ENCODE measurements at regions not wholly inside any gene's neighbourhood (a gene's known extent, or its start where the extent isn't known, plus 50 kb on each side); places are given as distances from the start of the nearest gene placed in this dataset.

DNA sequence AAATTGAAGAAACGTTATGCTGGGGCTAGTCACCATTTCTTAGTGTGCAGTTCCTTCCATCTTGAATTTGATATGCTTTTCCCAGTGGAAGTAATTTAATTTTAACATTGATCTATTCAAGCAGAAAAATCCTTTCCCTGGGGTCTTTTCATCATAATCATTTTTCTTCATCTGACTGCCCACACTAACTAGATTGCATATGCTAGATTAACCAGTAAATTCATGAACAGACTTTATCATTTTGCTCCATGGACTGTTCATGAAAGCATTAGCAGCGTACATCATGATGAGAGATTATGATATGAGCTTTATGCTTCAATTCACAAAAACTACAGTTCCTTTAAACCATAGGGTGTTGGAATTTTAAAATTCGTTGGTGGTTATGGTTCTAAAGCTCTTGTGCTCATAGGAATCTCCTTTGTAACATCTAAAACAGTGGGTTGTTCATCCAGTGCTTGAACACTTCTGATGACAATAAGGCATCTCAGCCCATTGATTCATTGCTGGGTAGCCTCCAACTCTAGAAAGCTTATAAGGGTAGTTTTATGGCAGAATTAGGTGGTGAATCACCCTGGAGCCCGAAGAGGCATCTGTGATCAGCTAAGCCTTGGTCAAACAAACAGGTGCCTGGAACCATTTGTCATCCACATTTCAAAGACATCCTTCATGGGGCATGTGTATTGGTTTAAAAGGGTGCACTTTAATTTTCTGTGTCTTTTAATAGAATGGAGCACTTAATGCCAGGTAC, 77.2 kb upstream of the NDUFV2 start:
- Histone ChIP-seq H3K9me3 (ENCODE audit: low read length) (no peaks in the 10 kb centered on the region), H3K36me3 (ENCODE audit: insufficient read depth, low read length) (no peaks in the 10 kb centered on the region), H3K79me2 (ENCODE audit: insufficient read depth, low read depth, low read length) (no peaks in the 10 kb centered on the region), H3K4me1 (ENCODE audit: insufficient read depth, low read length, poor library complexity, severe bottlenecking) (no peaks in the 10 kb centered on the region), H4K20me1 (ENCODE audit: insufficient read depth, low read length) (no peaks in the 10 kb centered on the region), H2AFZ (ENCODE audit: low read length) (no peak overlapping the region), H3K4me2 (ENCODE audit: low read length) (no peak overlapping the region), H3K4me3 (ENCODE audit: low read depth, low read length, poor library complexity, severe bottlenecking) (no peak overlapping the region), H3K27ac (ENCODE audit: low read depth, low read length, poor library complexity, severe bottlenecking) (no peak overlapping the region), H3K9me2 (ENCODE audit: insufficient read depth, low read length) (no peaks in the 10 kb centered on the region)
- DNase-seq (ENCODE audit: low spot score), result no peak
- no peak for TF ChIP-seq EZH2phosphoT487 (IDR thresholded peaks at IDR 0.05; ENCODE audit: borderline replicate concordance, low read depth, low read length)
- TF ChIP-seq, protein P1, sequence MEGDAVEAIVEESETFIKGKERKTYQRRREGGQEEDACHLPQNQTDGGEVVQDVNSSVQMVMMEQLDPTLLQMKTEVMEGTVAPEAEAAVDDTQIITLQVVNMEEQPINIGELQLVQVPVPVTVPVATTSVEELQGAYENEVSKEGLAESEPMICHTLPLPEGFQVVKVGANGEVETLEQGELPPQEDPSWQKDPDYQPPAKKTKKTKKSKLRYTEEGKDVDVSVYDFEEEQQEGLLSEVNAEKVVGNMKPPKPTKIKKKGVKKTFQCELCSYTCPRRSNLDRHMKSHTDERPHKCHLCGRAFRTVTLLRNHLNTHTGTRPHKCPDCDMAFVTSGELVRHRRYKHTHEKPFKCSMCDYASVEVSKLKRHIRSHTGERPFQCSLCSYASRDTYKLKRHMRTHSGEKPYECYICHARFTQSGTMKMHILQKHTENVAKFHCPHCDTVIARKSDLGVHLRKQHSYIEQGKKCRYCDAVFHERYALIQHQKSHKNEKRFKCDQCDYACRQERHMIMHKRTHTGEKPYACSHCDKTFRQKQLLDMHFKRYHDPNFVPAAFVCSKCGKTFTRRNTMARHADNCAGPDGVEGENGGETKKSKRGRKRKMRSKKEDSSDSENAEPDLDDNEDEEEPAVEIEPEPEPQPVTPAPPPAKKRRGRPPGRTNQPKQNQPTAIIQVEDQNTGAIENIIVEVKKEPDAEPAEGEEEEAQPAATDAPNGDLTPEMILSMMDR (conservative IDR thresholded peaks at IDR 0.05; ENCODE audit: low read length), result no peak
- ChIA-PET CTCF (ENCODE audit: unreplicated experiment) (no interaction called here), POLR2A (interaction anchor here (0.8 to 1.7 kb wide), 4 partner anchors 9 to 773 kb away, joined by 3 to 7 read pairs (median 4); no protein-coding TSS in a partner anchor)
- BruUV-seq (replicated peaks), result no TSS peak
- intact Hi-C loops (cut with micrococcal nuclease; ENCODE audit: unreplicated experiment), result no loop called here

DNA sequence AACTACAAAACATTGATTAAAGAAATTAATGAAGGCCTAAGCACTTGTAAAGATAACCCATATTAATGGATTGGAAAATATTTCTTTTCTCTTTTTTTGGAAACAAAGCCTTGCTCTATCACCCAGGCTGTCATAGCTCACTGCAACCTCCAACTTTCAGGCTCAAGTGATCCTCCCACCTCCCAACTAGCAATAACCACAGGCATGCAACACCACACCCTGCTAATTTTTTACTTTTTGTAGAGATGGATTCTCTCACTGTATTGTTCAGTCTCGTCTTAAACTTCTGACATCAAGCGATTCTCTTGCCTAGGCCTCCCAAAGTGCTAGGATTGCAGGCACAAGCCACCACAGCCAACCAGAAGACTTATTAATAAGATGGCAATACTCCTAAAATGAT, 73.4 kb upstream of the NDUFV2 start:
- no peaks in the 10 kb centered on the region for H3K4me1 ChIP-seq (ENCODE audit: insufficient read depth, low read length, poor library complexity, severe bottlenecking)
- POLR2A ChIA-PET, result no interaction called here
- no peak overlapping the region for H3K27ac ChIP-seq (ENCODE audit: low read depth, low read length, poor library complexity, severe bottlenecking)
- H3K9me3 ChIP-seq (ENCODE audit: low read length), result no peaks in the 10 kb centered on the region
- BruUV-seq (replicated peaks), result no TSS peak
- no peak overlapping the region for H2AFZ ChIP-seq (ENCODE audit: low read length)
- no peaks in the 10 kb centered on the region for H3K79me2 ChIP-seq (ENCODE audit: insufficient read depth, low read depth, low read length)
- no peak for DNase-seq (ENCODE audit: low spot score)
- CTCF ChIA-PET (ENCODE audit: unreplicated experiment), result no interaction called here
- H3K4me3 ChIP-seq (ENCODE audit: low read depth, low read length, poor library complexity, severe bottlenecking), result no peak overlapping the region
- TF ChIP-seq EZH2phosphoT487 (IDR thresholded peaks at IDR 0.05; ENCODE audit: borderline replicate concordance, low read depth, low read length), result no peak
- TF ChIP-seq, protein P1 (conservative IDR thresholded peaks at IDR 0.05; ENCODE audit: low read length), result no peak
- intact Hi-C loops (cut with micrococcal nuclease; ENCODE audit: unreplicated experiment), result no loop called here
- H4K20me1 ChIP-seq (ENCODE audit: insufficient read depth, low read length), result no peaks in the 10 kb centered on the region
- no peaks in the 10 kb centered on the region for H3K9me2 ChIP-seq (ENCODE audit: insufficient read depth, low read length)
- no peaks in the 10 kb centered on the region for H3K36me3 ChIP-seq (ENCODE audit: insufficient read depth, low read length)
- H3K4me2 ChIP-seq (ENCODE audit: low read length), result no peak overlapping the region

DNA sequence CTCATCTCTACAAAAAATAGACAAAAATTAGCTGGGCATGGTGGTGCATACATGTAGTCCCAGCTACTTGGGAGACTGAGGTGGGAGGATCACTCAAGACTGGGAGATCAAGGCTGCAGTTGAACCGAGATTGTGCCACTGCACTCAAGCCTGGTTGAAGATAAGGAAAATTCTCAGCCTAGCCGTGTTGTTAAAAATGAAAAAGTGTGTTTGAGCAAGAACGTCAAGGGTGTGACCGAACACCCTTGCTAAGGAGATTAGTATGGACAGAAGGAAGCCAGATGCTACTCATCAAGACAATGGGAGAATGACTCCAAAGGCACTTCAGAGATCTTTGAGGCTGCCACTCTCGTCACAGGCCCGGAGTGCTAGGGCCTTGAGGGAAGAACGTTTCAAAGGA, 70.0 kb upstream of the NDUFV2 start:
- Histone ChIP-seq H3K4me1 (ENCODE audit: insufficient read depth, low read length, poor library complexity, severe bottlenecking) (no peaks in the 10 kb centered on the region), H3K36me3 (ENCODE audit: insufficient read depth, low read length) (no peaks in the 10 kb centered on the region), H2AFZ (ENCODE audit: low read length) (no peak overlapping the region), H3K9me2 (ENCODE audit: insufficient read depth, low read length) (no peaks in the 10 kb centered on the region), H3K27ac (ENCODE audit: low read depth, low read length, poor library complexity, severe bottlenecking) (no peak overlapping the region), H3K9me3 (ENCODE audit: low read length) (no peaks in the 10 kb centered on the region), H3K79me2 (ENCODE audit: insufficient read depth, low read depth, low read length) (no peaks in the 10 kb centered on the region), H4K20me1 (ENCODE audit: insufficient read depth, low read length) (no peaks in the 10 kb centered on the region), H3K4me2 (ENCODE audit: low read length) (no peak overlapping the region), H3K4me3 (ENCODE audit: low read depth, low read length, poor library complexity, severe bottlenecking) (no peak overlapping the region)
- no peak for TF ChIP-seq EZH2phosphoT487 (IDR thresholded peaks at IDR 0.05; ENCODE audit: borderline replicate concordance, low read depth, low read length)
- TF ChIP-seq, protein P1 (conservative IDR thresholded peaks at IDR 0.05; ENCODE audit: low read length), result no peak
- ChIA-PET POLR2A (no interaction called here), CTCF (ENCODE audit: unreplicated experiment) (no interaction called here)
- no peak for DNase-seq (ENCODE audit: low spot score)
- no TSS peak for BruUV-seq (replicated peaks)
- intact Hi-C loops (cut with micrococcal nuclease; ENCODE audit: unreplicated experiment), result no loop called here

Measured in OCI-LY7 (cell line).